Activated CD8-positive, alpha-beta T cell treated with anti-CD3 and anti-CD28 coated beads, Interleukin-2, amount 10 ng/mL, durations not matched to agents 7 days and 5 days (primary cell): ENCODE measurements at regions not wholly inside any gene's neighbourhood (a gene's known extent, or its start where the extent isn't known, plus 50 kb on each side); places are given as distances from the start of the nearest gene placed in this dataset.

ENCODE experiments used
- ATAC-seq: fragments of 150-1000 bp; cut with Tn5 transposase; one replicate; pipeline ENCODE4 v1.10.0; 2021; ENCODE audit warnings: moderate library complexity
- CTCF ChIA-PET: fragments of 350-600 bp; sonication (Branson Sonifier 250); formaldehyde crosslinking; loops from one replicate; lab custom pipeline; 2021; ENCODE audit warnings: antibody characterized with exemption; lab: Charles Lee
- POLR2A ChIA-PET: fragments of 350-600 bp; sonication (Branson Sonifier 250); formaldehyde crosslinking; loops from one replicate; lab custom pipeline; 2021; ENCODE audit warnings: antibody characterized with exemption; lab: Charles Lee
- DNase-seq: peaks from one replicate; pipeline ENCODE4 v3.0.0-alpha.2; 2020
- H3K27ac Mint-ChIP-seq: one replicate; pipeline ENCODE4 v1.8.0; 2021; ENCODE audit warnings: mild to moderate bottlenecking, mixed read lengths
- H3K27me3 Mint-ChIP-seq: one replicate; pipeline ENCODE4 v1.8.0; 2021; ENCODE audit warnings: low read depth, mixed read lengths
- H3K36me3 Mint-ChIP-seq: one replicate; pipeline ENCODE4 v1.8.0; 2021; ENCODE audit warnings: low read depth, mixed read lengths
- H3K4me1 Mint-ChIP-seq: one replicate; pipeline ENCODE4 v1.8.0; 2021; ENCODE audit warnings: low read depth, mixed read lengths
- H3K4me3 Mint-ChIP-seq: one replicate; pipeline ENCODE4 v1.8.0; 2021; ENCODE audit warnings: mild to moderate bottlenecking, mixed read lengths
- H3K9me3 Mint-ChIP-seq: one replicate; pipeline ENCODE4 v1.8.0; 2022; ENCODE audit warnings: mixed read lengths; ENCODE audit not compliant: insufficient read depth

DNA sequence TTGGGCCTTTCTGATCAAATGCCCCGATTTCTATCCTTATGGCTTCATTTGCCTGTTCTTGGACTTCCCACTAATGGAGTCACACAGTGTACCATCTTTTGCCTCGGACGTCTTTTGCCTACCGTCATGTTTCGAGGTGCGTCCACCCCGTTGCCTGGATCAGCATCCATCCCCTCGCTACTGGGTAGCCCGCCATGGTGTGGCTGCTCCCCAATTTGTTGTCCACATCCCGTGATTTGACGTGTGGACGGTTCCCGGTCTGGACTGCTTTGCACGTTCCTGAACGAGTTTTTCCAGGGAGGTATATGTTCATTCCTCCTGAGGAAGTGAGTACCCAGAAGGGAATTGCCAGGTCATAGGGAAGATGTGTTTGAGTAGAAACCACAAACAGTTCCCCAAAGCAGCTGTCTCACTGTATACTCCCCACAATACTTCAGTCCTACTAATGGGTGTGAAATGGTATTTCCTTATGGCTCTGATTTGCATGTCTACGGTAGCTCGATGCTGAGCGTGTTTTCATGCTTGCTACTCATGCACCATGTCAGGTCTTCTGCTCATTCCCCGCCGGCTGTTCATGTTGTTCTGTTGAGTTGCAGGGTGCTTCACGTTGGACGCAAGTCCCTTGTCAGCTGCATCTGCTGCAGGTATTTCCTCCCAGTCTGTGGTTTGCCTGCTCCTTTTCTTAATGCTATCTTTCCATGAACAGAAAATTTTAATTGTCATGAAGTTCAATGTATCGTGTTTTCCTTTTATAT, 86.8 kb upstream of the AFDN start:
- Mint-ChIP-seq H3K4me1 (no peaks in the 10 kb centered on the region), H3K9me3 (no peaks in the 10 kb centered on the region), H3K27me3 (peaks cover 2% of the 10 kb centered on the region), H3K27ac (no peak overlapping the region), H3K4me3 (no peak overlapping the region), H3K36me3 (no peaks in the 10 kb centered on the region)
- ATAC-seq (no peak), DNase-seq (no peak)
- CTCF ChIA-PET: no interaction called here
- POLR2A ChIA-PET: no interaction called here

DNA sequence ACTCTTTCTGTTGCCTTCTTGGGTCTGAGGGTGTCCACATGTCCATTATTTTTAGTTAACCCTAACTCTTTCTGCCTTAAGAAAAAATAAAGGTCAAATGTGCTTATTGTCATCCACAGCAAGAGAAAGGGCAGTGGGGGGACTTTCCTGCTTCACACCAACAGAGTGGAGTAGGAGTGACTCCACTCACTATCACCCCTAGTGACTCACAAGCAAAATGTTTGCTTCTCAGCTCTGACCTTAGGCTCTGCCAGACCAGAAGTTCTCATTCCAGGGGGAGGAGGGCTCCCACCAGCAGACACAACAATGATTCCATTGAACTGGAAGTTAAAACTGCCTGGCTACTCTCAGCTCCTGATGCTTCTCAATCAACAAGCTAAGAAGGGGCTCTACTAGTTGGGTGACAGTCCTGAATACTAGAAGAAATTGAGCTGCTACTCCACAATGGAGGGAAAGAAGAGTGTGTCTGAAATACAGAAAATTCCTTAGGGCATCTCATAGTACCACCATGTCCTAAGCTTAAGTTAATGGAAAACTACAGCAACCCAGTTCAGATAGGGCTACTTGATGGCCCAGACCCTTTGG, 83.9 kb upstream of the AFDN start:
- Mint-ChIP-seq H3K27ac (no peak overlapping the region), H3K9me3 (no peaks in the 10 kb centered on the region), H3K27me3 (peaks cover 2% of the 10 kb centered on the region), H3K4me1 (no peaks in the 10 kb centered on the region), H3K36me3 (no peaks in the 10 kb centered on the region), H3K4me3 (no peak overlapping the region)
- ChIA-PET POLR2A (no interaction called here), CTCF (no interaction called here)
- DNase-seq: no peak
- ATAC-seq: no peak

DNA sequence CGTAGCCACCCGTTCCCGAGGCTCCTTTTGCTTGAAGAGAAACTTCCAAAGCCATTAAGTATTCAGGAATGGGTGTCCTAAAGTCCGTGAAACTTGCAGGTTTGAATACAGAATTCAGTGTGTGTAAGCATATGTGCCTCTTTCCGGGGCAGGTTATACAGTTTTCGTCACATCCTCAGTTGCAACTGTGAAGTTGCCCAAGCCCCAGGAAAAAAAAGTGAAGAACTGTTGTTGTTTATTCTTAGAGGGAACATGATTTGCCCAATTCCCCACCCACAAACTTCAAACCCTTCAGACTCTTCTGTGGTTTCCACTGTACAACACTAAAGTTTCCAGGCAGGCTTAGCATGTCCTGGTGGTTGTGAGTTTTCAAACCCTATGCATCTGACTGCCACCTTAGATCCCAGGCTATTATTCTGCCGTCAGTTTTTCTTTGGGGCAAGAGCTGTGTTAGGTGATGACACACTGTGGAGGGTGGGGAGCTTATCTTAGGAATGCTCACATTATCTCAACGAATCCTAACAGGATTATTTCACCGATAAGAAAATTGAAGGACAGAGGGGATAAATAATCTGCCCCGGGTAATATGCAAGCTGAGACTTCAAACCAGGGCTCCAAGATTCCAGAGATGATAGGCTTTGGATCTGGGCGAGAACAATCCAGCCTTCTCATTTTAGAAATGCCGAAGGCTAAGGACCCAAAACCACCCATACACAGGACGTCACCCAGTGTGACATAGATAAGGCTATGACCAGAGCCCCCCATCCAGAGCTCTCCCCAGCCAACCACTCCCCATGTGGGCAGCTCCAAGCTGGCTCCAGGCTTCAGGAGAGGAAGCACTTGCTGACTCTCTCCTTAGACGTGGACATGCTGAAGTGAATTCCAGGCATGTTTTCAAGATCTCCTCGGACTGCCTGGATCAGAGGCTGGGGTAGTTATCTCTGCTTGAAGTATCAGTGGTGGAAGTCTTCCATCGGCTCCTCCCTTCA, 81.7 kb upstream of the AFDN start:
- Mint-ChIP-seq H3K36me3 (no peaks in the 10 kb centered on the region), H3K27ac (no peak overlapping the region), H3K9me3 (no peaks in the 10 kb centered on the region), H3K4me1 (no peaks in the 10 kb centered on the region), H3K27me3 (peaks cover 2% of the 10 kb centered on the region), H3K4me3 (no peak overlapping the region)
- DNase-seq (no peak), ATAC-seq (no peak)
- ChIA-PET POLR2A (no interaction called here), CTCF (no interaction called here)

DNA sequence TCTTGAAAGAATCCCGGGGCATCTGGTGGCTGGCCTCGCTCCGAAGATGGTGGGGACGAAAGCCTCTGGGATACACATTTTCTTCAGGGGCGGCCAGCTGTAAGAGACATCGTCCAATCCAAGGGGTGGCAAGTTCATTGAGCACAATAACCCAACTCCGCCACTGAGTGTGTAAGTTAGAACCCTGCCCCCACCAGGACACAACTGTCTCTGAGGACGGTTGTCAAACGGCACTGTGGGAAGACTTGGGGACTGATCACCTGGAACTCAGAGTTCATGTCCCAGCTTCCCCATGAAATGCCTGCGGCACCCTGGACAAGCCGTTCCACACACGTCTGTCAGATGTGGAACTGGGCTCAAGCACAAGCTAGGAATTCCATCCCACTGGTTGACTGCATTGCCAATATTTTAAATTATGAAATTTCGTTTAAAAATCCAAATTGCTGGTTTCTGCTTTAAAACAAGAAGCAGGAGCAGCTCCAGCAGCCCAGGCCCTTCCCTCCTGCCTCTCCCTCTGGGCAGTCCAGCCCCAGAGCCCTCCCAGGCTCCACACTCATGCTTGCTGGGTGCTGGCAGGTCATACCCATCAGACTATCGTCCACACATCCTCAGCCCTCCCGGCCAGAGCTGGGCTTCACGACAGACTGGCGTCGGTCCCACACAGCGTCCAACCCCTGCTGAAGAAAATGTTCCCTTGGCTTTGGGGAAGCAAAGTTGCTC, 80.9 kb upstream of the AFDN start:
- ChIA-PET POLR2A (no interaction called here), CTCF (no interaction called here)
- no peaks in the 10 kb centered on the region for H3K36me3 Mint-ChIP-seq
- H3K27ac Mint-ChIP-seq: no peak overlapping the region
- H3K4me1 Mint-ChIP-seq: no peaks in the 10 kb centered on the region
- peaks cover 2% of the 10 kb centered on the region for H3K27me3 Mint-ChIP-seq
- no peaks in the 10 kb centered on the region for H3K9me3 Mint-ChIP-seq
- DNase-seq (no peak), ATAC-seq (no peak)
- H3K4me3 Mint-ChIP-seq: no peak overlapping the region

DNA sequence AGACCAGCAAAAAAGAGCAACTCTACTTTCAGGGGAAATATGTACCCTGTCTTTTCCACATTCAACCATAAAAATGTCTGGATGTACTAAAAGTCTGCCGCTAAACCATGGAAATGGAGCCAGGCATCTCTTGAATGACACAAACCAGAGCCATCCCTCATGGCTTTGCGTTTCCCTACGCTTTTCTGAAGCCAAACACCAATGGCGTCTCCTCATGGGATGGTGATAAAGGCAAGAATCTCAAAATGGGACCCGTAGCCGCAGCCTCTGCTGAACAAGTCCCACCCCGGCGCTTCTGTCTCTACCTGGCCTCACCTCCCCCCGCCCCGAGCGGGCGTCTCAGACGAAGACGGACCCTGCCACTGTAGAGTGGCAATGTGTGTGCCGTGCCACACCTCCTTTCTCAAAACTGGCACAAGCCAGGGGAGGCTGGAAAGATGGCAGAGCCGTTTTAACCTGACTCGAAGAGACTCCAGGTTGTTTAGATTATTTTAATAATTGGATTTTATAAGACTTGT, 80.3 kb upstream of the AFDN start:
- Mint-ChIP-seq H3K4me3 (no peak overlapping the region), H3K9me3 (no peaks in the 10 kb centered on the region), H3K4me1 (peaks cover under 1% of the 10 kb centered on the region), H3K36me3 (no peaks in the 10 kb centered on the region), H3K27me3 (no peaks in the 10 kb centered on the region), H3K27ac (no peak overlapping the region)
- no peak for DNase-seq
- ChIA-PET POLR2A (no interaction called here), CTCF (no interaction called here)
- ATAC-seq: no peak

DNA sequence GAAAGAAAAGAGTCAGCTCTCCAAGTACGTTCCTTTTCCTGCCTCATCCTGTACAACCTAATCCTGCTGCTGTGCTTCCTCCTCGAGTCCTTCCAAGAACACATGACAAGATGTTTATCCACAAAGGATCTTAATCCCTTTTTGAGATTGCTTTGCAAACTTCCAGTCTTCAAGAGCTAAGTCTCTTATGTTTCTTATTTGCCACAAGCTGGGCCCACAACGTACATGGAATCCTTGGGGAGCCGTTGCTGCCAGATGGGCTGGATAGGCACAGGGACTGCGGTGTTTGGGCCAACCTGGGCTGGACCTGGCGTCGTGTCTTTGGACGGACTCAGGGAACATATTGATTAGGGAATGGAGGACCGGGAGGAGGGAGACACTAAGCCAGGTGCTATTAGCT, 79.7 kb upstream of the AFDN start:
- no peak for DNase-seq
- POLR2A ChIA-PET: no interaction called here

DNA sequence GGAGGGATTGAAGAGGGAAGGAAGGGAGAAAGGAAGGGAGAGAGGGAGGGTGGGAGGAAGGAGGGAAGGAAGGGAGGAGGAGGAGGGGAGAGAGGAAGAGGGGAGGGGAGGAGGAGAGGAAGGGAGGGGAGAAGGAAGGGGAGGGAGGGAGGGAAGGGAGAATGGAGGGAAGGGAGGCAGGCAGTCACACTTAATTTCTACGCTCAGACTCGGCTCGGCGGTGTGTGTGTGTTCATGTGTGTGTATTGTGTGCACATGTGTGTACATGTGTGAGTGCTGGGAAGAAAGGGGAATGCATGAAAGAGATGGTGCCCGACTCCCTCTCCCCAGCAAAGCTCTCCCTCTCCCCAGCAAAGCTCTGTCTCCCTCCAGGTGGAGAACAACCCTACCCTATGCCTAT, 79.1 kb upstream of the AFDN start:
- Mint-ChIP-seq H3K4me1 (peaks cover 5% of the 10 kb centered on the region), H3K36me3 (no peaks in the 10 kb centered on the region), H3K9me3 (no peaks in the 10 kb centered on the region), H3K27ac (no peak overlapping the region), H3K27me3 (peaks cover 3% of the 10 kb centered on the region), H3K4me3 (no peak overlapping the region)
- CTCF ChIA-PET: no interaction called here
- DNase-seq (no peak), ATAC-seq (no peak)
- POLR2A ChIA-PET: no interaction called here

More for the DNA sequence above, 79.7 kb upstream of the AFDN start:
- peaks cover 5% of the 10 kb centered on the region for H3K4me1 Mint-ChIP-seq
- peaks cover under 1% of the 10 kb centered on the region for H3K27me3 Mint-ChIP-seq
- H3K4me3 Mint-ChIP-seq: no peak overlapping the region
- H3K36me3 Mint-ChIP-seq: no peaks in the 10 kb centered on the region
- no peak overlapping the region for H3K27ac Mint-ChIP-seq
- no peaks in the 10 kb centered on the region for H3K9me3 Mint-ChIP-seq
- CTCF ChIA-PET: no interaction called here
- no peak for ATAC-seq

DNA sequence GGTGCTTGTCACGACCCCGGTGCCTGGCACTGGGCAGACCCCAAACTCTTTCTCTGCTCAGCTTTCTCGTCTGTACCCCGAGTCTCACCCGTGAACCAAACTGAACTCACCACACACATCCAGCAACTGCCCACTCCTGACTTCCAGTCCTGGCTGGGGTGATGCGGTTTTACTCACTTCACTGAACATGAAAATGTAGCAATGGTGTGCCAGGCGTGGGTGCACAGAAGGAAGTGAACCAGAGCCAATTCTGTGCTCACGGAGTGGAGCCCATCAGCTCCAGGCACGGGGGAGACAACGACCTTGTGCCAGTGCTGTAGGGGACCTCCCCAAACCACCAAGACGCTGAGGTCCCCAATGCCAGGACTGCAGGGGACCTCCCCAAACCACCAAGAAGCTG, 78.7 kb upstream of the AFDN start:
- Mint-ChIP-seq H3K27ac (no peak overlapping the region), H3K27me3 (peaks cover 3% of the 10 kb centered on the region), H3K36me3 (no peaks in the 10 kb centered on the region), H3K4me3 (no peak overlapping the region), H3K4me1 (peaks cover 5% of the 10 kb centered on the region), H3K9me3 (no peaks in the 10 kb centered on the region)
- DNase-seq (no peak), ATAC-seq (no peak)
- ChIA-PET POLR2A (no interaction called here), CTCF (no interaction called here)

DNA sequence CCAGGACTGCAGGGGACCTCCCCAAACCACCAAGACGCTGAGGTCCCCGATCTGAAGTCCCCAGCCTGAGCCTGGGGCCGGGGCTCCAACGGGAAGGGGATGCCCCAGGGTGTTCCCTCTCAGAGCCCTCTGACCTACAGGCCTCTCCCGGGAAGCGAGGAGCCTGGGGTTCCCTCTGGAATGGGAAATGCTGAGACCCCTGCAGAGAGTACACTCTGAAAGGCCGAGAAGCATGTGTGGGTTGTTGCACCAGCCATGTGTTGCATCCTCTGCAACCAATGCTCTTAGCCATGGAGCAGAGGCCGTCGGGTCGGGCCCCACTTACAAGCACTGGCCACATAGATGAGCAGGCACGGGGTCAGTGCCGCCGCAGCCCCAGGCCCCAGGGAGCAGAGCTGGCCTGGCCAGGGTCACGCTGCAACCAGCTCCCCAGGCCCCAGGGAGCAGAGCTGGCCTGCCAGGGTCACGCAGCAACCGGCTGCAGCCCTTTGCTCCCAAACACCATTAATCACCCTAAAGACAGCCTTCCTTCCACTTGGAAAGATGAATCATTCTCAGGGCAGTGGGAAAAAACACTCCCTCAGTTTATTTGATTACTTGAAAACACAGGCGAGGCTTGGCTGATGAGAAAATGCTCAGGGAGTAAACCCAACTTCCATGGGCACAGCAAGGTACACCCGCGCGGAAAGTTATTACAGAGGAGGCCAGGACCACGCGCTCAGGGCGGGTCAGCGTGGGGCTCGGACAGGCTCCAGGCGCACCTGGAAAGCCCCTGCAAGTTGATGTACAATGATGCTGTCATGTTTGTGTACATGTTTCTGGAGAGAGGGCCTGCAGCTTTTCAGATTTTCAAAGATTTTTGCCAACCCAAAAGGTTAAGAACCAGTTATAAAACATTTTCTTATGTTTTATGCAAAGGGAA, 78.0 kb upstream of the AFDN start:
- DNase-seq (no peak), ATAC-seq (no peak)
- H3K36me3 Mint-ChIP-seq: no peaks in the 10 kb centered on the region
- no peaks in the 10 kb centered on the region for H3K9me3 Mint-ChIP-seq
- H3K4me1 Mint-ChIP-seq: peaks cover 5% of the 10 kb centered on the region
- ChIA-PET POLR2A (no interaction called here), CTCF (no interaction called here)
- H3K4me3 Mint-ChIP-seq: no peak overlapping the region
- H3K27me3 Mint-ChIP-seq: peaks cover 3% of the 10 kb centered on the region
- no peak overlapping the region for H3K27ac Mint-ChIP-seq

DNA sequence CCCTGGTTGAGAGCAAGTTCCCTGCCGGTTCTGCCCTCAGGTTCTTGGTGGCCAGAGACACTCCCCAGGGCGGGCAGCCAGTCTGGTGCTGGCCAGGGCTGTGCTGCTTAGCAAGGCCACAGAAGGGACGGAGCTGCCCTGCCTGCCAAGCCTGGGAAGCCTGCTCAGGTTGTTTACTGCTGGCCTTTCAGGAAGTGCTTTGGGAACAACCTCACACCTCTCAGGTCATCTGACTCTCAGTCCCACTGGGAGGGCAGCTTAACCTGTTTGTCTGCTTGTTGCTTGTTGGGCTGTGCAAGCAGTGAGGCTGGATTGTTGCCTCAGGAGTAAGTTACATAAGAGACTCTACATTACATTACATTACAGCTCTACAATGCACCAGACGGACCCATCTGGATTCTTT, 75.8 kb upstream of the AFDN start:
- ChIA-PET POLR2A (no interaction called here), CTCF (no interaction called here)
- Mint-ChIP-seq H3K36me3 (no peaks in the 10 kb centered on the region), H3K4me3 (no peak overlapping the region), H3K27me3 (peaks cover 11% of the 10 kb centered on the region), H3K9me3 (no peaks in the 10 kb centered on the region), H3K27ac (no peak overlapping the region), H3K4me1 (peaks cover 5% of the 10 kb centered on the region)
- no peak for ATAC-seq
- no peak for DNase-seq
